Daoy (cell line): ENCODE measurements at regions not wholly inside any gene's neighbourhood (a gene's known extent, or its start where the extent isn't known, plus 50 kb on each side); places are given as distances from the start of the nearest gene placed in this dataset.

ENCODE experiments used
- DNase-seq: peaks from one replicate; pipeline ENCODE4 v3.0.0-alpha.2; 2015; ENCODE audit warnings: low read depth

GRCh38 chr3:124277144-124277890 is 285.4 kb upstream of the ROPN1 start:
- peak; percentile 41 for DNase-seq

- peak; percentile 60 for DNase-seq
Observed at GRCh38 chr3:124281453-124282316, 289.8 kb upstream of the ROPN1 start.

GRCh38 chr3:124282751-124283651 is 291.1 kb upstream of the ROPN1 start:
- DNase-seq, result peak; percentile 49

GRCh38 chr3:124283652-124284023 is 291.7 kb upstream of the ROPN1 start:
- DNase-seq, result no peak

- no peak for DNase-seq
Observed at GRCh38 chr3:124288996-124289395, 297.1 kb upstream of the ROPN1 start.

GRCh38 chr3:124291008-124291407 is 299.1 kb upstream of the ROPN1 start:
- DNase-seq, result no peak

- peak; percentile 39 for DNase-seq
Observed at GRCh38 chr3:124292329-124292728, 300.4 kb upstream of the ROPN1 start.

GRCh38 chr3:124293584-124293983 is 301.7 kb upstream of the ROPN1 start:
- DNase-seq, result no peak

- peak; percentile 69 for DNase-seq
Observed at GRCh38 chr3:124295362-124295761, 303.4 kb upstream of the ROPN1 start.

GRCh38 chr3:124296406-124296805 is 304.5 kb upstream of the ROPN1 start:
- no peak for DNase-seq

GRCh38 chr3:124297062-124297980 is 305.4 kb upstream of the ROPN1 start:
- peak; percentile 50 for DNase-seq

GRCh38 chr3:124298301-124298700 is 306.4 kb upstream of the ROPN1 start:
- no peak for DNase-seq

- peak; percentile 73 for DNase-seq
Observed at GRCh38 chr3:124298951-124299350, 307.0 kb upstream of the ROPN1 start.

GRCh38 chr3:124299831-124300230 is 307.9 kb upstream of the ROPN1 start:
- DNase-seq, result peak; percentile 60

- DNase-seq, result peak; percentile 30
Observed at GRCh38 chr3:124300416-124300815, 308.5 kb upstream of the ROPN1 start.

- DNase-seq, result no peak
Observed at GRCh38 chr3:124303305-124303910, 311.5 kb upstream of the ROPN1 start.

GRCh38 chr3:124306665-124307064 is 314.7 kb upstream of the ROPN1 start:
- no peak for DNase-seq

- DNase-seq, result no peak
Observed at GRCh38 chr3:124313621-124314020, 321.7 kb upstream of the ROPN1 start.

GRCh38 chr3:124315215-124316033 is 323.5 kb upstream of the ROPN1 start:
- DNase-seq, result peak; percentile 75

GRCh38 chr3:124316034-124316287 is 324.0 kb upstream of the ROPN1 start:
- no peak for DNase-seq
